Esophagus muscularis mucosa (tissue), 3 donors: ENCODE measurements at regions not wholly inside any gene's neighbourhood (a gene's known extent, or its start where the extent isn't known, plus 50 kb on each side); places are given as distances from the start of the nearest gene placed in this dataset.

Experiments
- CTCF ChIP-seq, 3 experiments: fragments of 200-600 bp in 2 of 3; fragments of 450-650 bp in 1 of 3; sonication (generic) in 2 of 3; IDR thresholded peaks; one replicate each; pipeline ENCODE4 v1.5.1; 2017 to 2019; ENCODE audit warnings: antibody characterized with exemption in 3 of 3, mild to moderate bottlenecking in 2 of 3, moderate library complexity in 1 of 3
- POLR2A ChIP-seq: fragments of 450-650 bp; IDR thresholded peaks from one replicate; pipeline ENCODE4 v1.6.1; 2017; ENCODE audit warnings: antibody characterized with exemption, moderate library complexity, mild to moderate bottlenecking, low read depth

GRCh38 chr11:103662880-103663279 lies 373.6 kb upstream of the DDI1 start:
- no peak for TF ChIP-seq CTCF (IDR thresholded peaks at IDR 0.05)
- no peak for TF ChIP-seq POLR2A
